ENCODE measurements at regions not wholly inside any gene's neighbourhood (a gene's known extent, or its start where the extent isn't known, plus 50 kb on each side); places are given as distances from the start of the nearest gene placed in this dataset.
A peak's percentile ranks its signal among the peaks of the same experiment; 100 is the strongest.
"Not testable (repeated sequence)": the region's sequence is repeated elsewhere in the genome, so short reads cannot be mapped to it uniquely, and the experiment has no call there.

DNA sequence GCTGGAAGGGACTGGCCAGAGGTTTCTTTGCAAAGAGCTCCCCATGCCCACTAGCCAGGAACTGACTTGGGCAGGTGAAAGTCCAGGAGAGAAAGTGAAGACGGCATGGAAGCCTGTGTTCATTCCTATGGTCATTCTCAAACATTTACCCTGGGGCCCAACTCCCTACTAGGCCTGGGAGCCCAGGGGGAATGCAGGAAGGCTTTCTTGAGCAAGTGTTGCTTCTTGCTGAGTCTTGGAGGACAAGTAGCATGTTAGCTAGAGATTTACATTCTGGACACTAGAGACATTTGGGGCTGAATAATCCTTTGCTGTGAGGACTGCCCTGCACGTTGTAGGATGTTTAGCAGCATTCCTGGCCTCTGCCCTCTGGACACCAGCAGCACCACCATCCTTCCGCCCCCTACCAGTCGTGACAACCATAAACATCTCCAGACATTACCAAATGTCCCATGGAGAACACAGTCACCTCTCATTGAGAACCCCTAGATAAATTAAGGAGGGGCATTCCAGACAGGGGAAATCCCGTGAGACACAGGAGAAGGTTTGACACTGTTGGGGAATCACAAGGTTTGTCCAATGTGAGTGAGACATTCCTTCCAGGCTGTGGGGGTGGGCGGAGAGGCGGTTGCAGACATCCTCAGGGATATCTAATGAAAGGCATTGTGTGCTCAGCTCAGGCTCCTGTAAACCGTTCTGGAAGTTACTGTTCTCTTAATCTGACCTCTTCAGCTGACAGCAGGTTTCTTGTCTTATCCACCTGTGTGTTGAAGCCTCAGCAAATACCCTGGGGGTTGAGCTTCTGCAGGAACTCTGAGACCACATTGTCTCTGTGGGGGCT, 236.2 kb downstream of the TLE3 start:
- no peak for DNase-seq

DNA sequence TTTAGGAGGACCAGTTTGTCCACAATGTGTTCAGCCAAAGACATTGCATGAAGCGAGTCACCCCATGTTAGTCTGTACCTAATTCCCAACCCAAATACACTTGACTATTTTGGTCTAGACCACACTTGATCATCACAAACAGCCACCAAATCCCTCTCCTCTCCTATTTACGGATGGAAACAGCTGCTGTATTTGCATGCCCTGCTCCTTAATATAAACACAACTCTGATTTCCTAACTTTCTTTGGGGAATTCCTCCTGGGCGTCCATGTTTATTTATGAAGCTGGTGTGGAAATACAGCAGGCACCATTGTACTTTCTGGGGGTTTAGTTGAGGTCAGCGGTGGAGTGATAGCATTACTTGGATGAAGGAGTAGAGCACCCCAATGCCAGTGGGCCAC, 235.2 kb downstream of the TLE3 start:
- DNase-seq: no peak

DNA sequence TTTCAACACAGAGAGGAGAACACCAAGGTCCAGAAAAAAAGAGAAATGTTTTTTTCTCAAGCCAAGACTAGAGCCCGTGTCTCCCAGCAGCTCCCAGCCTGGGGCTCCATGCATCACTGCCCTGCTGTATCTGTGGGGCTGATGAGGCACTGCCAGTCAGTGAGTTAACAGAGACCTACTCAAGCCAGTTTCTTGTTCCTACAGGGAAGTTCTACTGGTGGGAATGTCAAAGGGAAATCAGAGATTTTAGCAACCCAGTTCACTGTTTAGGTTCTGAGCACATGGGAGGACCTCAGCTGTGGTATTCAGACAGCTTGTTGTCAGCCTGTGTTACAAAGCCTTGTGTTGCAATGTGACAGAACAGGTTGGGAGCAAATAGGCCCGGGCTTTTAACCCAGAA, 234.3 kb downstream of the TLE3 start:
- DNase-seq: no peak

DNA sequence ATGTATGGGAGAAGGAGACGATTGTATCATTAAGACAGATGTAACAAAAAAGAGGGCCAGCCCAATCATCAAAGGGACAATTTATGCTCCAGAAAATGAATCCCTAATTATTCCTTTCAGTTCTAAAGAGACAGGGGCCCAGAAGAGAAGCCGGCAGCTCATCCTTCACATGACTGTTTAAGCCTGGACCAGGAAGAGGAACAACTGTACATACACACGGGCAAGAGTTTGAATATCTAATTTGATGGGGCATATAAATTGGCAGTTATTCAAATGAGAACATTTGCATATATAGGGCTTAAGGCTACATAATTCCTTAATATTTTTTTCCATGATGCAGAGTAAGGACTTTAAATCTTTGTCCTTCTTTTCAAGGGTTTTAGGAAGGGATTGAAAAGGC, 232.3 kb downstream of the TLE3 start:
- DNase-seq: no peak

DNA sequence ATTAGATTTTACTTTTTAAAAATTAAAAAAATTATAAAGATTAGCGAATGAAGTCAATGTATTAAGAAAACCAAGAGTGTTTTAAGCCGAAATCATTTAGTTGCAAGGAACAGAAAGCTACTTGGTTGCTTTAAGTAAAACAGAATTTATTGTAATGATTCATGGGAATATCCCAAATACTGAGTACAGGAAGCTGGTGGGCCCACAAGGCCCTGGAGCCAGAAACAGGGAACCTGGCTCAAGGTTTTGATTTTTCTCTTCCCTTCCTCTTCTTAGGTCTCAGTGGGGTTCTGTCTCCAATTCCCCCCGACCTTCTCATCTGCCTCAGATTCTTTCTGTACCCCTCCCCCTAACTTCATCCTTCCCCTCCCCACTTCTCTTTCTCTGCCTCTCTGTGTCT, 229.0 kb downstream of the TLE3 start:
- DNase-seq: no peak

DNA sequence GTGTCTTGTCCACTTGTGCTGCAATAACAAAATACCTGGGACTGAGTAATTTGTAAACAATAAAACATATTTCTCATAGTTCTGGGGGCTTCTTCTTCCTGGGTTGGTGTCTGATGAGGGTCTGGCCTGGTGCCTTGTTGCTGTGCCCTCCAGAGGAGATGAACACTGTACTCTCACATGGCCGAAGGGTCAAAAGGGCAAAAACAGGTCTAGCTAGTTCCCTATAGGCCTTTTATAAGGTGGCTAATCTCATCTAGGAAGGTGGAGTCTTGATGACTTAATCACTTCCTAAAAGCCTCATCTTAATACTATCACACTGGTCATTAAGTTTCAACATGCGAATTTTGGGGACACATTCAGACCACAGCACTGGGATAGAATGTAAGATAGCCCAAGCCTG, 228.4 kb downstream of the TLE3 start:
- DNase-seq: no peak

DNA sequence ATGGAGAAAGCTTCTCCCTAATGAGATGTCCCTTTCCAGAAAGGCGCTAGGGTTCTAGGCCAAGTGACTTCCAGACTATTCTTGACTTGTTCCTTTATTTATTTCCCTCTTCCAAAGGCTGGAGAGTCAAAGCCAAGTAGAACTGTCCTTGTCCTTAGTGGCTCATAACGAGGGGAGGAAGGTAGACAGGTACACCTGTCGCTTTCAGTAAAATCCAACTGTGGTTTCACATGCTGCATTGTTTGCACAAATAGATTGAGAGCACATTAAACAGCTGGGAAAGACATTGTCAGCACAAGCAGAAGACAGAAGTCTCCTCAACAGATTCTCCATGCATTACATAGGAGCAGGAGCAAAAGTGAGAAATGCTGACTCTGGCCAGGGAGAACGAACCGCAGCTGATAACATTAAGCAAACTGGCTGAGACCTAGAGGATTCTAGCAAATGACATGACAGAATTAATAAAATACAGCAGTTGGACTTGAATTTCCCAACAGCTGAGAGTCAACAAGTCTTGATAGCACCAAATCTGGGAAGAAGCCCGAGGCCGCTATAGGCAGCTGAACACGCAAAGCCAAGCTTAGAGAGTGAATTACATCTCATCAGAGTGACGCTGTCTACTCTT, 227.7 kb downstream of the TLE3 start:
- DNase-seq: peak in 1 of 3 donors; percentile 41

DNA sequence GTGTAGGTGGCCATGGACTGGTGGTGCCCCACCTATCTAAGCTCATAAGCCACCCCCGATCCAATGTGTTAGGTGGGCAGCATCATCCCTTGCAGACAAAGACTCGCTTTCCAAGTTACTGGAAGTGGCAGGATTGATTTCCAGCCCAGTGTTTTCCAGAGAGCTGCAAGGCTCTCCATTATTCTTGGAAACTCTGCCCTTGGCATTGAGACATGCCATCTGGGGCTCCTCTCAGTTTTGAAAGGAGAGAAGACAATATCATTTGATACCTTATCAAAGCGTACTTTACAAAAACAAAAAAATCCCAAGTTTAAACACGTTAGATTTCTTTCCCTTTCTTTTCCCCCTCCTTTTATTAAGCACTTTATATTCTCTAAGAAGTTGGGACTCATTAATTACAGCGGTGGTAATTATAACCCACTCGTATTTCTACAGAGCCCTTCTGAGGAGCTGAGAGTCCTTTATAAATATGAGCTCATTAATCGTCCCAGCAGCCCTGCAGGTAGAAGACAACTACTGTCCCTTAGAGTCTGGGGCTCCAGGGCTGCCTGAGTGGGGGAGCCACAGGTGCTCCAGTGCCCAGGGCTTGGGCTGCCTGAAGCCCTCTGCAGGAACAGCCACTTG, 226.1 kb downstream of the TLE3 start:
- no peak for DNase-seq

DNA sequence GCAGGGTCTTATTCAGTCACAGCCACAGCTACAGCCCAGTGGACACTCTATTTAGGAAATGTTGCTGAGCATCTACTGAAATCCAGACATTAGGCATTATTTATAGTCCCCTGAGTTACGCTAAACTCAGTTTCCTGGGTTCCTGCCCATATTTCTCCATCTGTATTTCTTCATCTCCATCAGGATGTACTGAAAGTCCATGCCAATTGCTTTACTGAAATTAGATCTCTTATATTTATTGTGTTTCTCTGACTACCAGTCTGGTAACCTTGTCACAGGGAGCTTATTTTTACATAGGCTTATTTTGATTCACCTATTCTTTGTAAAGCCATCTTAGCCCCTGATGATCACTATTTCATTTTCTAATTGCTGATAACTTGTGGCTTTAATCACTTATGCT, 223.9 kb downstream of the TLE3 start:
- DNase-seq: no peak

DNA sequence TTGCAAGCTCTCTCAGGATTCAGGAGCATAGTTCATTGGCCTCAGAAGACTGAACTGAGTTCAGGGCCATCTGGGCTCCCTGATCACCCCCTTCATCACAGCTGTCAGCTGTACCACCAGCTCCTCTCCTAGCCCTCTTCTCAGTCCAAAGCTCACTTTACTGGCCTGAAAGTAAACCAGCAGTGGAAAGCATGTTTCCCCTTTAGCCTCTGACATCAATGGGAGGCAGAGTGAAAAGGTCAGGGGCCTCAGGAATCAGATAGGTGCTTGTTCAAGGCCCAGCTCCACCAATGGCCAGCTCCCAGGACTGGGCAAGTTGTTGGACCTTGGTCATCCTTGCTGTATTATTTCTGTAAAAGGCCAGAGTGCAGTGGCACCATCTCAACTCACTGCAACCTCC, 223.4 kb downstream of the TLE3 start:
- no peak for DNase-seq

DNA sequence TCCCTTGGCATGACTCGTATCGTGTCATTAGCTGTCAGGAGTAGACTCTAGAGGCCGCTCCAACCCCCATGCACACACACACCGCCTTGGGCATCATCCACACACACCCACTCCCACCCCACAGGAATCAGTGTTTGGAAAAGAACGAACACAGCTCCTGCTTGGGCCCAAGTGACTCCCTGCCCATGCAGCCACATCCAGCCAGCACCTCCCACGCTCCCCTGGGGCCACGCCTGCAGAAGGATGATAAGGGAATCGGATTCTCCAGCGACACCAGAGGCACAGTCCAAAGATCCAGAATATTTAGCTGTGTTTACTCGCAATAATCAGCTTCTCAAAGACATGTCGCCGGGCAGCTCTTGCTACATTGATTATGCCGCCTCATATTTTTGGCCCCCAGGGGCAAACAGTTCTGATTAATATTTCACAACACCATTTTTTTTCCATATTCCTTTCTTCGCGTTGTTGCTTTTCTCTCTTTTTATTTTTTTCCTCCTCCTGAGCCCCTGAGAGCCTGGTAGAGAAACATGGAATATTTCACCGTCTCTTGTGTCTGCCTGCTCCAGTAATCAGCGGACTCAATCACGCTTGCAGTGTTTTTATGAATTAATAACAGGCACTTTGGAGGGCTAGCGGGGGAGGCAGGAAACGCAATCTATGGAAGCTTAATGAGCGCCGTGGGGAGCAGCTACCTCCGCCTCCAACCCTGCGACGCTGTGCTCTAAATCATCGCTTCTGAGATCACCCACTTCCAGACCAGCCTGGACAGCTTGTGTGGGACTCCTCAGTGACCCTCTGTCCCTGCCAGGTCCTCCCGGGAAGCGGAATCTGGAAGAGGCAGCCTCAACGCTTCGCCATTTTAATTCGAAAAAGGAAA, 221.4 kb downstream of the TLE3 start:
- no peak for DNase-seq

DNA sequence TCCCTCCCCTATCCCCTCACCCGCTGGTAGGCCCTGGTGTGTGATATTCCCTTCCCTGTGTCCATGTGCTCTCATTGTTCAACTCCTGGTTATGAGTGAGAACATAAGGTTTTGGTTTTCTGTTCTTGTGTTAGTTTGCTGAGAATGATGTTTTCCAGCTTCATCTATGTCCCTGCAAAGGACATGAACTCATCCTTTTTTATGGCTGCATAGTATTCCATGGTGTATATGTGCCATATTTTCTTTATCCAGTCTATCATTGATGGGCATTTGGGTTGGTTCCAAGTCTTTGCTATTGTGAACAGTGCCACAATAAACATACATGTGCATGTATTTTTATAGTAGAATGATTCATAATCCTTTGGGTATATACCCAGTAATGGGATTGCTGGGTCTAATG, 217.8 kb downstream of the TLE3 start:
- DNase-seq: not testable (repeated sequence)

DNA sequence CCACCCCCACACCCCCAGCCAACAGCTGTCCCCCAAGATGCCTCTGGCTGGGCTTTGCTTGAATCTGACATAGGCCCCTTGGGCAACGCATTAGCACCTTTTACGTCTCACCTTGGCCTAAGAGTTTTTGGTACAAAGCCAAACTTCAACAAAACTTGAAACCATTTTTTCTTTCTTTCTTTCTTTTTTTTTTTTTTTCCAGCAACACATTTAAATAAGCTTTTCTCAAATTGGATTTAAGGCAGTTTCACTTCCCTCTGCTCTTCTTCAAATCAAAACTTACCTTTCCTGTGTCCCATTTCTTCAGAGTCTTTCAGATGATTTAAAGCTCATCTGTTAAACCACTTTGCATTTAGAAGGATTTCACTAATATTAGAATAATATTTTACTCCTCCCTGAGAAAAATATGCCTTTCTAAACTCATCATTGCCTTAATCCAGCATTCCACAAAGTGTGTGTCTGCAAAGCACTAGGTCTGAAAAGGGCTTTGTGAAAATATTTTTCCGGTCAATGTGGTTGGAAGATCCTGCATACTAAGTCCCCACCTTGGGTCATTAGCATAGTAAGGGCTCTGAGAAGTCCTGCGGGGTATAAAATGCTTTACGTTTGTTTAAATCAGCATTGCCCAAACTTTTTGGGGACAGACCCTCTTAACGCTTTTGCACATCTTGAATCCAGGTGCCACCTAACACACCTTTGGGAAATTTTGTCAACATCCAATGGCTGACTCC, 217.0 kb downstream of the TLE3 start:
- DNase-seq: no peak

DNA sequence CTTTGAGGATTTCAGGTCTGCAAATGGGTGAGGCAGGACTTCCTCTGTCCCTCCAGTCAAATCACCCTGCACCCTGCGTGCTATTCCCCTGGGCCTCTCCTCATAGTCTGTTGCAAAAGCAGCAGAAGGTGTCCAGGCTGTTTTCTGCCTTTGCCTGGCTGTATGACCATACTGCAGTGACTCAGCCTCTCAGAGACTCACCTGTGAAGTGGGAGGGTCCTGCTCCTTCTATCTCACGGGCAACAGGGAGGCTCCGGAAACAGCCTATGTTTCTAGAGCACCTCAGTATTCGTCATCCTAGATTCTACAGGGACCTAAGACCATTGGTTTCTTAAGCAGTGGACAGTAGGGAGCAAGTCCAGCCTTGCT, 216.4 kb downstream of the TLE3 start:
- DNase-seq: no peak

DNA sequence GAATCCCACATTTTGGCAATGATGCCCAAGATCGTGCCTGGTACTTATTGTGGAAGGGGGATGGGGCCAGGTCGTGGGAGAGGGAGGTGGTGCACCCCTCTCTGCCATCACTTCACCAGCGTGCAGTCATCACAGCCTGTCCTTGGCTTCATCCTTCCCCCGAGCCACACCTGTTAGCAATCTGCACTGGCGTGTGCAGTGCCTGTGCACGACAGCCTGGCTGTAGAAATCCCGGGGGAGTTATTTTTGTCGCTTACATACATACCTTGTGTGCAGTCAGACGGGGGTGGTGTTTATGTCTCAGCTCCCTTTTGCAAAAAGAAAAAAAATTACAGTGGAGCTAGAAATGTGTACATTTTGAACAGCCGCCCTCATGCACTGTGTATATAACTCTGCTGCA, 216.0 kb downstream of the TLE3 start:
- DNase-seq: no peak

DNA sequence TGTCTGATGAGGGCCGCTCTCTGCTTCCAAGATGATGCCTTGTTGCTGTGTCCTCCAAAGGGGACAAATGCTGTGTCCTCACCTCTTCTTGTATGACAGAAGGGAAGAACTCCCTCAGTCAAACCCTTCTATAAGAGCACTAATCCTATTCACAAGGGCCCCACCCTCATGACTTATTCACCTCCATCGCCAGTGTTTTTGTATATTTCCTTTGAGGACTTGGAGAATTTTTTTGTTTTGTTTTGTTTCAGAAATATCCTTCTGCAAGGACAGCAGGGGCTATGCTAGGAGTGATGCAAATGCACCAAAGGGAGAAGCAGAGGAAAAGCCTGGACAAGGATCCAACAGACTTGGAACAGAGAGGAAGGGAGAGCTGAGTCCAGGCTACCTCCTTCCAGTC, 214.4 kb downstream of the TLE3 start:
- DNase-seq: no peak

DNA sequence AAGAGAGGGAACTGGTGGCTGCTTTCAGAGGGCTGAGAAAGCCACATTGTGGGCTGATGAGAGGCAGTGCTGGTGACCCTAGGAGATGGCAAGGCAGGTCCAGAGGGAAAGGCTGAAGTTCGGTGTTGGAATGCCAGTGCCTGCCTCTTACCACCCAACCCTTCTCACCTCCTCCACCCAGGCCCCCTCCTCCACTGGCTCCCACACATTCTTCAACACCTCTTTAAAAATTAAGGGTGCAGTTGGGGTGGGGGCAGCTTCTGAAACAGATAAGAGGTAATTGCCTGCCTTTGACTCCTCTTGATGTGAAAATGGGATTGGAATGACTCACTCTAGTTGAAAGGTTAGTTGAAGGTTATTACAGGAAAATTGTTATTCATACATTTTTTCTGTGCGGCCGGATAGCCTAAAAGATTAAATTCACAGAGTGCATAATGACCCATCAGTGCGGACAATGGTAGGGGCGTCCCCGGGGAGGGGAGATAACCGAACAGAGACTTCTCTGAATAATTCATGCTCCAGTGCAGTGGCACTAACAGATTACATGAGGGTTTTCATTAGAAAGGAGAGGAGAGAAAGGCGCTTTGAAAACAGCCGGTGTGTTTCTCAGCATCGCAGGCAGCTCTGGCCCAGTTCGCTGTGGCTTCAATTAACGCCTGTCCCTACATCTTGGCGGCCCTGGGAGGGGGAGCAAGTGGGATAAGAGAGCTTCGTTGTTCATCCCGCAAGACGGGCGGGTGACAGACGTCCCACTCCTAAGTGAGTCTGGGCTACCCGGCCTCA, 212.4 kb downstream of the TLE3 start:
- no peak for DNase-seq

DNA sequence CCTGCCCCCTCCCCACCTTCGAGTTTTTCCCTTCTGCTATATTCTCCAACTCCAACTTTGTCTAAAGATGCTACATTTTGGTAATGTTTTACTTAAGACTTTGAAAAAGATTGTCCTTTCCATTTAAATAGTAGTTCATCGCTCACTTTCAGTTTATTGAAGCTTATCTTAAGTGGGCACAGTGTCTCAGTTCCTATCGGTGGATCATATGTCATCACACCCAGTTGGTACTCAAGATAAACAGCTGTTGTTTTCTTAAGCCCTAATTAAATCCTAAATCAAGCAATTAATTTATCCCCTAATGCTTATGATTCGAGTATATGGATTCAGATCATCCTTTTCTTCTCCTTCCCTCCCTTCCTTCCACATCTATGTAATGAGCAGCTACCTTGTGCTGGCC, 210.7 kb downstream of the TLE3 start:
- no peak for DNase-seq

DNA sequence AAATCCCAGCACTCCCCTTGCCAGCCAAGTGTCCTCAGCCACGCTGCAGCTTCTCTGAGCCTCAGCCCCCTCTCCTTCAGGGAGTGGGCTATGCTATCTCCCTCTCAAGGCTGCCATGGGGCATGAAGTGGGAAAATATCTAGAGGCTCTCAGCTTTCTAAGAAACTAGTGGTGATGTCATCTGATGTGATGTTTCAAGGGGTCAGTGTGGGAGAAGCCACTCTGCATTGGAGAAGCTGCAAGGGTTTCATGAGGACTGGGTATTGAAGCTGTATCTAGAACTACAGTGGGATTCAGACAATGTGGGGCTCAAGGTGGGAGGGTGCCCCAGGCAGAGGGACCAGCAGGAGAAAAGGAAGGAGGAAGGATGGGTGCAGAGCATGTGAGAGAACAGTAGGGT, 210.2 kb downstream of the TLE3 start:
- no peak for DNase-seq

DNA sequence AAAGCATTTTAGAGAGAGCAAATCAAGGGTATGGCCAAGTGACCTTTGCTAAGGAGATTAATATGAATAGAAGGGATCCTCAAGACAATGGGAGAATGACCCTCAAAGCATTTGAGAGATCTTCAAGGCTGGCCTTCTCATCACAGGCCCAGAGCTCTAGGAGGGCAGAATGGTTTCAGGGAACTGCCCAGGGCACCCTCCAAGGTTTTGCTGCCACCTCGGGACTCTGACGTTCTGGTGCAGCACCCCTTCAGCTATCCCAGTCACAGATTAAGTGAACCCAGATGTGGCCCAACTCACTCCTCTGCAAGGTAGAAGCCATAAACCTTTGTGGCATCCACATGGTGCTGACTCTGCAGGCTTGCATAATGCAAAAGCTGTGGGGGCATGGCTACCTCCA, 209.3 kb downstream of the TLE3 start:
- DNase-seq: no peak

DNA sequence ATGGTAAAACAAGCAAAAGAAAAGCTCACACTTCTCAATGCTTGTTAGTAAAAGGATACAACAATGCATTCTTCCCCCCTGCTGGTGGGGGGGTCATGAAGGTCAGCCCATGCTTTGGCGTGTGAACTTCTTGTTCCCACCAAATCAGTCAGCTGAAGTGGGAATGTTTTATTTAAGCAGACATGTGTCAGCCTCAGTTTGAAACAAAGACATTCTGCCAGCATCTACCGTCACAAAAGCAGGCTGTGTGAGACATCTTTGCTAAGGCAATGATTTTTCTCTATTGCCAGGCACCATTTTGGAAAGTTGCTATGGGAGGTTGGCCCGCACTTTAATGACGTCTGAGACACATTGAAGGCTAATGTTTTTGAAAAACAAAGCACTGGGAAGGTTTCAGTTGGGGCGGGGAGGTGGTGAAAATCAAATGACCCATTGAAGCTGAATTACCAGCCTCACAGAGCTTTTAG, 206.6 kb downstream of the TLE3 start:
- DNase-seq: no peak
